Activated naive CD4-positive, alpha-beta T cell treated with anti-CD3 and anti-CD28 coated beads, Interleukin-2, amount 50 U/mL, for 72 hours (primary cell): ENCODE measurements at regions not wholly inside any gene's neighbourhood (a gene's known extent, or its start where the extent isn't known, plus 50 kb on each side); places are given as distances from the start of the nearest gene placed in this dataset.

Experiments used
- ATAC-seq, 2 donors: fragments of 150-1000 bp; cut with Tn5 transposase; 2 replicates each; pipeline ENCODE4 v1.10.0; 2021; ENCODE audit warnings: mild to moderate bottlenecking in 2 of 2, moderate library complexity in 2 of 2
- DNase-seq, 2 donors: peaks; one replicate each; pipeline ENCODE4 v3.0.0; 2021 to 2022; ENCODE audit warnings: low spot score in 2 of 2
- H3K27ac Mint-ChIP-seq, 2 donors: one replicate each; pipeline ENCODE4 v1.8.0; 2022; ENCODE audit warnings: mild to moderate bottlenecking in 2 of 2, mixed read lengths in 2 of 2
- H3K36me3 Mint-ChIP-seq, 2 donors: one replicate each; pipeline ENCODE4 v1.8.0; 2022; ENCODE audit warnings: mixed read lengths in 2 of 2
- H3K9me3 Mint-ChIP-seq, 2 donors: one replicate each; pipeline ENCODE4 v1.8.0; 2022; ENCODE audit warnings: mixed read lengths in 2 of 2

DNA sequence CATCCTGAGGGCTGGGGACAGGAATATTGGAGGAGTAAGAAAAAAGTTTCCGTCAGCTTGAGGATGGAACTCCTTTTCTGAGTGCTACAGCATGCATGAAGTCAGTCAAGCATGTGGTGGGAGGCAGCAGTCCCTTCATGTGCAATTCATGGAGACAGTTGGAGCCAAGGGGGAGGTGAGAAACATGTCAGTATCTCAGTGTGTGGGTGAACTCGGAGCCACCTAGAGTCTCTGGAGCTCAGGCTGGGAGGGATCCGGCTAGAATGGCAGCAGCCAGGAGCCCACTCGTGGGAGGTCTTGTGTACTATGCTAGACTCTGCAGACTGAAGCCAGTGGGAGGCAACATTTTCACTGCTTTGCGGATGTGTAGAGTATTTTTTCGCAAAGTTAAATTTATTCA lies 60.3 kb downstream of the AVPR1A start:
- DNase-seq: no peak
- Mint-ChIP-seq H3K27ac (no peak overlapping the region), H3K9me3 (no peaks in the 10 kb centered on the region), H3K36me3 (peaks cover 0 to 5% of the 10 kb centered on the region in 2 donors)
- no peak for ATAC-seq

DNA sequence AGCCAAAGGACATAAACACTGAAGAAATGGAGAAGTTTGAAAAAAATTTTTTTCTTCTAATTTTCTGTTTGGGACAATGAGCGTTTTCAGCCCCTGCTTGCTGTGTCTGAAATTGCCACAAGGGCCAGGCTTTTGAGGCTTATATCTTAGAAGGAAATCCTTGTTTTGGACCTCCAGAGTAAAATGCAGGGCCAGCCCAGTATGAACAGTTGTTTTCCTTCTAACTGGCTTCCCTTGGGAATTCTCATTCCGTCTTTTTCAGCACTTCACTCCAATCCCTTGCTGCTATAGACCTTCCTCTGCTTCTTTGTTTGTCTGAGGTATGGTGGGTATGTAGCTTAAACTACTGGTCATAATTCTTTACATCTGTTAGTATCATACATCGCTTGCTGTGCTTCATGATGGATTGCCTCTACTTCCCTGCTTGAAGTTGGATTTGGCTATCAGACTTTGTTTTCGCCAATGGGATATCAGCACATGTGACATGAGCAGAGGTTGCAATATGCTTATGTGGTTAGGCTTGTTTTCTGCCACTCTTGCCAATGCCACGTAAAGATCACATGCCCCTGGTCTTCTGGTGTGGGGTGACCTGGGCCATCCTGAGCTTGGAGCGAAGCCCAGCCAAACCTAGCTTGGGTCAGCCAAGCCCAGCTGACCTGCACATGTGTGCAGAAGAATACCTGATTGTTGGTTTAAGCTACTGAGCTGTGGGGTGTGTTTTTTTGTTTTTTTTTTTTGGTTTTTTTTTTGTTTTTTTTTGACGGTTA lies 64.7 kb downstream of the AVPR1A start:
- no peak for ATAC-seq
- Mint-ChIP-seq H3K27ac (no peak overlapping the region), H3K9me3 (no peaks in the 10 kb centered on the region), H3K36me3 (peaks cover 0 to 5% of the 10 kb centered on the region in 2 donors)
- DNase-seq: no peak

DNA sequence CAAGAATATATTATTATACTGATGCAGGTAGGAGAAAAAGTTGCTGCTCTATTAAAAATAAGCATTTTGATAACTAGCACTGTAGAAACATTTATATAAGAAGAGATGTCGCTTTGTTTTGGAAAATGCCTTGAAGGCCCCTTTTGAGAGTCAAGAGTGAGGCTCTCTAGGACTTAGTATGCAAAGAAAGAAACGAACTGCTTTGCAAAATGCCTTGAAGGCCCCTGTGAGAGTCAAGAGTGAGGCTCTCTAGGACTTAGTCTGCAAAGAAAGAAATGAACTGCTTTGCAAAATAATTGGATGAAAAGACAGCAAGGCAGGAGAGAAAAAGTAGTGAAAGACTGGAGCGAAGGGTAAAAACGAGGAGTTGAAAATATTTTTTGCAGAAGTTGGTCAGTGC lies 65.9 kb downstream of the AVPR1A start:
- DNase-seq (no peak), ATAC-seq (no peak)
- H3K9me3 Mint-ChIP-seq: no peaks in the 10 kb centered on the region
- peaks cover 0 to 5% of the 10 kb centered on the region in 2 donors for H3K36me3 Mint-ChIP-seq
- H3K27ac Mint-ChIP-seq: no peak overlapping the region

DNA sequence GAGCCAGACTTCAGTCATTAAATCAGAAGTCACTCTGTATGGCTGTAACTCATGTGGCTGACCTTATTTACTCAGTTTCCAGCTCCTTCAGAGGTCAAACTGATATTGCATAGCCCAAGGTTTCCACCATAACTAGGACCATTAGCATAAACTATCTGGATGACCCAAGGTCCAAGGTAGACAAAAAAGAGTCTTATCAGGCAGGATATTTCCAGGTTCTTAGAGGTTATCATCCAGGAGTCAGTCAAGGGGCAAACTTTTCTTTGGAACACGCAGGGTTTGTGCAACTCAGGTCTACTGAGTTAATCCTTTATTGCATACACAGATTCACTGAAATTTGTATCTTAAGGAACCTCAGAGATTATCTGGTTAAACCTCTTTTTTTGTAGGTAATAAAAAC lies 66.5 kb downstream of the AVPR1A start:
- no peaks in the 10 kb centered on the region for H3K9me3 Mint-ChIP-seq
- DNase-seq (no peak), ATAC-seq (no peak)
- no peak overlapping the region for H3K27ac Mint-ChIP-seq
- peaks cover 0 to 5% of the 10 kb centered on the region in 2 donors for H3K36me3 Mint-ChIP-seq

DNA sequence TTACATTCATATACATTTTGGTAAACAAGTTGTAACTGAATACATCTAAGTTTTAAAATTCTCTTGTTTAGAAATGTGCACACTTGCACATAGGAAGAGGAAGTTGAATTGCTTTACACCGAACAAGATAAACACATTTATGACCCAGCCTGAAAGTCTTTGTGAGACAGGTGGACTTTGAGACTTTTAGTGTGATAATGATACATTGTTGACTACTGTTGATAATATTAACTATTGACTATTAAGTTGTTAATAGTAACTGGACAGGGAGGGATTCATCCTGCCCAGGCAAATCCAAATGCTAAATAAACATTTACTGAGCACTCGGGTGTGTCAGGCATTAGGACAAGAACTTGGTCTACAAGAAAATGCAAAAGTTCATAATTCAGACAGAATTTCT lies 68.0 kb downstream of the AVPR1A start:
- Mint-ChIP-seq H3K9me3 (no peaks in the 10 kb centered on the region), H3K27ac (no peak overlapping the region), H3K36me3 (no peaks in the 10 kb centered on the region)
- no peak for ATAC-seq
- no peak for DNase-seq

DNA sequence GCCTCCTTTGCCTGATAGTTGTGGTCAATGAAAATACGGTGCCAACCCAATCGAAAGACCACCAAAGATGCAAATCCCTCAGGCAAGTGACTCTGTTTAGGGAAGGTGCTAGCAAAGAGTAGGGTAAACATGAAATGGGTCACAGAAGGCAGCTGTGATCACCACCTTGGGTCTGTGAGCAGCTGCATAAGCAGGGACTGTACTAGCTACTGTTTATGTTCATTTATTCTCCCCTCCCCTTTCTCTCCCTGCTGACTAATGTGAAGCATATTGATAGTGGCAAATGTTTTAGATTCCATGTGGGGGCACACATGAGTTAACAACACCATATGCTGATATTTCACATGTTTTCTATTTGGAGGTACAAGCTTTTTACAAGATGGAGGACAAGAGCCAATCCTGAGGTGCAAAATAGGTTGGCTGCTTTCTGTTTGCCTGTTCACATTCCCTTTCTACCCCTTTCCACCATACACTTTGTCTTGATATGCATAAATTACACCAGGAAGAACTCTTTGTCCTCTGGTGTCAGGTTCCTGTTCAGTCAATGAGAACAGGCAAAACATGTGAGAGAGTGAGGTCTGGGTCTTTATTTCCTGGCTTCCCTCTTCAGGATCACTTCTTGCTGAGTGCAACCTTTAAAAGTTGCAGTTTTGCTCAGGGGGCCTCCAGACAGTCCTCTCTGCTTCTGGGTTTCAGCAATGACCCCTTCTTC lies 71.1 kb downstream of the AVPR1A start:
- H3K9me3 Mint-ChIP-seq: no peaks in the 10 kb centered on the region
- no peak overlapping the region for H3K27ac Mint-ChIP-seq
- no peaks in the 10 kb centered on the region for H3K36me3 Mint-ChIP-seq
- DNase-seq: no peak
- no peak for ATAC-seq

DNA sequence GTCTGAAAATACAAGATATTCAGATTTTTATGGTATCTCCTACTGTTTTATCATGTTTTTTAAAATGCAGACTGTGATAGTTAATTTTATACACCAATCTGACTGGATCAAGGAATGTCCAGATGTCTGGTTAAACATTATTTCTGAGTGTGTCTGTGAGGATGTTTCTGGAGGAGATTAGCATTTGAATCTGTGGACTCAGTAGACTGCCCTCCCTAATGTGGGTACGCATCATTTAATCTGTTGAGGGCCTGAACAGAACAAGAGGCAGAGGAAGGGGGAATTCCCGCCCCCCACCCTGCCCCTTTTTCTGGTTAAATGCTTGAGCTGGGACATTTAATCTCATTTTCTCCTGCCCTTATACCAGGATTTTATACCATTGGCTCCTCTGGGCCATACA lies 72.1 kb downstream of the AVPR1A start:
- DNase-seq (no peak), ATAC-seq (no peak)
- H3K27ac Mint-ChIP-seq: no peak overlapping the region
- no peaks in the 10 kb centered on the region for H3K36me3 Mint-ChIP-seq
- no peaks in the 10 kb centered on the region for H3K9me3 Mint-ChIP-seq

DNA sequence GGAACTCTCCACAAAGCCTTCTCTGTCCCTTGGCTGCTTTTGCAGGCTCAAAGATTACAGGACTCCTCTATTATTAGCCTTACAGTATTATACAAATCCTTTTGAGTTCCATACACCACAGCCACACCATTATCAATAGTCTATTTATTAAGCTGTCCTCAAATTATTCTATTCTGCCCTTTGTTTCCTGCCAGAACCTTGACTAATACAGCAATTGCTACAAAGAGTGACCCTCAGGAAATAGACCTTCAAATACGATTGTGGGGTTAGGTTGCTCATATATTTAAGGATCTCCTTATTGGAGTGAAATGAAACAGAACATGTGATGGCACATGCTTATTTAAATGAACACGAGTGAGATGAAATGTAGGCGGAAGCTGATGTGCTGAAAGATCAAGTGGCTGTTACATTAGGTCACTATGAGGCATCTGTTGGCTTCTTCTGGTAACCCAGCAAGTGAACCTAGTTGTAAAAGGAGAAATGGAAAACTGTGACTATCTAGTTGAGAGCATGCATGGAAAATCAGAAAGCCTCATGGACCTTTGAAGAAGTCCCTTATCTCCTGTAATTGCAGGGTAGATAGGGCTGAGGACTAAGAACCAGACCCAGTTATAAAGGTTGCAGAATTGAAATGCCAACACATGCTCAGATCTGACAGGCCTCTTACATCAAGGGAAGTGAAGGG lies 75.5 kb downstream of the AVPR1A start:
- ATAC-seq: no peak
- DNase-seq: no peak
- H3K27ac Mint-ChIP-seq: no peak overlapping the region
- H3K9me3 Mint-ChIP-seq: no peaks in the 10 kb centered on the region
- no peaks in the 10 kb centered on the region for H3K36me3 Mint-ChIP-seq

DNA sequence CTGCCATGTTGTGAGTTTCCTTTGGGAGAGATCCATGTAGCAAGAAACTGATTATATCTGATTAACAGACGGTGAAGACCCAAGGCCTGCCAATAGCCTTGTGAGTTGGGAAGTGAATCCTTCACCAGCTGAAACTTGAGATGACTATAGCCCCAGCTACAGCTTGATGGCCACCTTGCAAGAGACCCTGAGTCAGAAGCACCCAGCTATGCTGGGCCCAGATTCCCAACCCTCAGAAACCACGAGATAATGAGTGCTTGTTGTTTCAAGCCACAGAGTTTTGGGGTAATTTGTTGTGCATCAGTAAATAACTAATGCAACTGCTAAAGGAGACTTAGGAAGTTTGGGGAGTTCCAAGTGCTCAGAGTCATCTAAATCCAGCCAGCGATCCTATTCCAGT lies 80.3 kb downstream of the AVPR1A start:
- H3K36me3 Mint-ChIP-seq: no peaks in the 10 kb centered on the region

DNA sequence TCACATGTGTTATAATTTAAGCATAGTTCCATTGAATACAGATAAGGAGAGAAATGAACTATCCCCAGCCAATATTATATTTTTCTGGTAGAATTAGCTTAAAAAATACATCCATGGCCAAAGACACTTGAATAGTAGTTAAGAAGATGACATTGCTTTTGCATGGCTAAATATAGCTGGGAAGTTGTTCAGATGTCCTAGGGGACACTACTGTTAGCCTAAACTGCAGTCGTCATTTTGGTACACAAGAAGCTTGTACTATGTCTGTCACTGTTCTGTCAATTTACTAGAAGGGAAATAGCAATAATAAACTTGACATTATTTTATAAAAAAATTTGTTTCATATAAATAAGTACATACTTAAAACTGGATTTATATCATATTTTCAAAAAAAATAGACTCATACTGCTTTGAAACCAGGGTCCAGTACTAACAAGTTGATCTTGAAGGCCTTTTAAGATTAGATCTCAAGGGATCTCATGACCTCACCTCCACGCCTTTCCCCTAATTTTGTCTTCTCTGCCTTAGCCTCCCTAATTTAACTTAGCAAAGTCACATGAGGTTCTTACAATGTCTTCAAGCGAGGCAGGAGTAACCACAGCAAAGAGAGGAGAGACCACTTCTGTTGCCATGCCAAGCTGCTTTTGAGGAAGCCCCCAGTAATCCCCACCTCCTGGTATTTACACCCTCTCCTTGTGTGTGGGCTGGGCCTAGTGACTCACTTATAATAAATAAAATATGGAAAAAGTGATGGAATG lies 81.0 kb downstream of the AVPR1A start:
- ATAC-seq (no peak), DNase-seq (no peak)
- Mint-ChIP-seq H3K36me3 (no peaks in the 10 kb centered on the region), H3K27ac (no peak overlapping the region), H3K9me3 (no peaks in the 10 kb centered on the region)

More for the DNA sequence above, 80.3 kb downstream of the AVPR1A start:
- H3K27ac Mint-ChIP-seq: no peak overlapping the region
- ATAC-seq (no peak), DNase-seq (no peak)
- H3K9me3 Mint-ChIP-seq: no peaks in the 10 kb centered on the region

DNA sequence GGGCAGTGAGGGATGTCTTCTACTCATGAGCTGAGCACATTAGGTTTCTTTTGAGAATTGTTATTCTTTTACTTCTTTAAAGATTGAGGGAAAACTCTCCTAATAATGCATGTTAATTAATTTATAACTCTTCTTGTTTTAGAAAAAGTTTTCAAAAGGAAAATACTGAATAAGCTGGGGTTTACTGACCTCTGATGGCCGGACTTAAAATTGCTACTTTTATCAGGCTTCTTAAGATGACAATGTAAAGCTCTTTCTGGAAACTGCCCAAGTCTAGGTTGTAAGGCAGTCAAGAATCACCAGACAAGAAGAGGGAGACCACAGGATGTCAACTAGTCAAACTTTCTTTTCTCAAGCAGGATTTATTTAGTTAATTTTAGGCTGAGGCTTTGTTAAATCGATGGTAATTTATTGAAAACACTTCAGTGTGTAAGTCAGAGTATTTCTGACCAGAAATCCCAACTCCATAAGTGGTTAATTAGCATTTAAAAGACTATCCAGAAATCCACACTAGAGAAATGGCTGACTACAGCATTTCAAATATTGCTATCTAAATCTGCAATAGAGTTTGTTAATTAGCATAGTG lies 82.1 kb downstream of the AVPR1A start:
- no peaks in the 10 kb centered on the region for H3K9me3 Mint-ChIP-seq
- H3K36me3 Mint-ChIP-seq: no peaks in the 10 kb centered on the region
- H3K27ac Mint-ChIP-seq: no peak overlapping the region
- no peak for ATAC-seq
- no peak for DNase-seq

DNA sequence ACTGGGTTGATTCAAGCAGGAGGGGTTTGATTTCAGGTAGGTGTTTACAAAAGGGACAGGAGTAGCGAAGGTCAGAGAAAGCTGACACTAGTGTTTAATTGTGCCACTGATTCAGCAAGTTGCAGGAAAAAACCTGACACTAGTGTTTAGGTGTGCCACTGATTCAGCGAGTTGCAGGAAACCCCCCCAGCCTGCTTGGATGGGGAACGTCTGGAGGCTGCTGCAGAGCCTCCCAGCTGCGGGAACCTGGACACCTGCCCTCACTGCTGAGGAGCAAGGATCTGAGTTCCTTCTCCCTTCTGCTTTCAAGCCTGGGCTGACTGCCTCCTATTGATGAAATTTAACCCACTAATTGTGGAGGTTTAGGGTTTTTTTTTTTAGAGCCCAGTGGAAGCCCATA lies 84.2 kb downstream of the AVPR1A start:
- no peak for DNase-seq
- Mint-ChIP-seq H3K9me3 (no peaks in the 10 kb centered on the region), H3K27ac (no peak overlapping the region), H3K36me3 (no peaks in the 10 kb centered on the region)
- ATAC-seq: no peak

DNA sequence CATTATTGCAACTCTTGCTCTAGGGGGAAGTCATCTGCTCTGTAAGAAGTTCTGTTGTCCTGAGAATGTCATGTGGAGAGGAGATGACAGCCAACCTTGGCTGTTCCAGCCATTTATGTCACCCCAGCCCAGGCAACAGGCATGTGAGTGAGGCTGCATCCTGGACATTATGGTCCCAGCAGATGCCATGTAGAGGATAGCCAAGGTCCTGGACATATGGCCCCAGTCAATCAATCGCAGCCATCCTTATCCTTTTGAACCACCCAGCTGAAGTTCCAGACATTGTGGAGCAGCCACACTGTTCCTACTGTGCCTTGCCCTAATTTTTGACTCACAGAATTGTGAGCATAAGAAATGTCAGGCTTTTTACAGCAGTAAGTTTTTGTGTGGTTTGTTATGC lies 84.9 kb downstream of the AVPR1A start:
- Mint-ChIP-seq H3K9me3 (no peaks in the 10 kb centered on the region), H3K36me3 (no peaks in the 10 kb centered on the region), H3K27ac (no peak overlapping the region)
- DNase-seq (no peak), ATAC-seq (no peak)

DNA sequence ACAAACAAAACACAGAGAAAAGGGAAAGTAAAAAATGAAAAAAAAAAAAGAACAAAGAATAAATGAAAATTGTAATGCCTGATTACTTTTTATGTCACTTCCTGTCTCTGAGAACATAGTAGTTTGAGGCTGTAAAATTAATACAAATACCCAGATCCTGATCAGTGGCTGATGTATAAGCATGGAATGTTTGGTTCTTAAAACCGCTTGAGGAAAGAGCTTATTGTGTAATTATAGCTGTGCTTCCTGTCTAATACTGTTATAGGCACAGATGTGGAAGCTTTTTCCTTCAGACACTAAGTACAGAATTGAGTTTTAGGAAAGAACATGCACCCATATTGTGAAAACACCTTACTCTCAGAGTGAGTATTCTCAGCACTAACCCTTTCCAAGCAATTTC lies 86.9 kb downstream of the AVPR1A start:
- Mint-ChIP-seq H3K9me3 (no peaks in the 10 kb centered on the region), H3K27ac (no peak overlapping the region), H3K36me3 (no peaks in the 10 kb centered on the region)
- no peak for ATAC-seq
- DNase-seq: no peak

DNA sequence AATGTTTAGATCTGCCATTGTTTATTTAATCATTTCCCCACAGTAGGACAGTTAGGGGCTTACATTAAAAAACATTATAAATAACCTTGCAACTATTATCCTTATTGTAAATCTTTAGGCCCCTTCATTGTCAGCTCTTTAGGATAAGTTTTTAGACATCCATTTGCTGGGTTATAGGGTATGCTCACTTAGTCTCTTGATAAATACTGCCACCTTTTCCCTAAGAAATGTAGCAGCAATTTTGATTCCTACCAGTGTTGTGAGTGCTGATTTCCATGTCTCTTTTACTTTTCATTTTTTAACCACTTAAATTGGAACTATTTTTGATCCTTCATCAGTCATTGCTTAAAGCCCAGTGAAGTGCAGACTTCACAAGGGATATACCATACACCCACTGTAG lies 94.4 kb downstream of the AVPR1A start:
- DNase-seq: no peak
- Mint-ChIP-seq H3K27ac (no peak overlapping the region), H3K9me3 (peaks cover 0 to 8% of the 10 kb centered on the region in 2 donors), H3K36me3 (no peaks in the 10 kb centered on the region)
- no peak for ATAC-seq

DNA sequence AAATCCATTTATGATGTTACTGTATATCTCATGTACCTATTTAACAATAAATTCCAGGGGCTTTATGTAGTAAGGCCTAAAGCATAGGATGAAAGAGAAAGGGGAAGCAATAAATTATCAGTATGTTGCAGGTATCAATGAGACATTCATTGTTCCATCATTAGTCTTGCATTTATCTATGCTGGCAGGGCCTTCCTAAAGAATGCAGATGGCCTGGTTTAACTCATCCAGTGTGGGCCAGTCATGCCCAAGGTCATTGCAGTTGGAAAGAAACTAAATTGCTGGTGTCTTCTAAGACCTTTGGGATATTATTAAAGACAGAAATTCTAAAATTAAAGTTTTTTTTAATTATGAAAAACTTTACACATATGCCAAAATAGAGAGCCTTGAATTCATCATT lies 98.3 kb downstream of the AVPR1A start:
- no peak for ATAC-seq

DNA sequence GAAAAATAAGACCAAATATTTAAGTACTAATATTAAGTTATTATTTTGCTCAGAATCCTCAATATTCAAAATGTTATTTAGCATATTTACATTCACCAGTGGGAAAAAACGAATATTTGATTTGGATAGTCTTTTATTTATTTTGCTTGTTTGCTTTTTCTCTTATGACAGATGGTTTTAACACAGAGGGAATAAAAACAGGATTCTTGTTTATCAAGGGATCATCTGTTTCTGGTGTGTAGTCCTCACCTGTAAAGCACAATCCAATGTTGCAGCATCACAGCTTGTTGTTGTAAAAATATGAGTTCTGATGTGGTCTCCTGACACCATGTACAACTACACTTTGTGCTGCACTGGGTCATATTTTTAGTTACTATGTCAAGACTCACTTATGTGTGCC lies 103.9 kb downstream of the AVPR1A start:
- Mint-ChIP-seq H3K27ac (no peak overlapping the region), H3K9me3 (no peaks in the 10 kb centered on the region), H3K36me3 (no peaks in the 10 kb centered on the region)
- no peak for DNase-seq
- no peak for ATAC-seq

More for the DNA sequence above, 98.3 kb downstream of the AVPR1A start:
- H3K27ac Mint-ChIP-seq: no peak overlapping the region
- H3K9me3 Mint-ChIP-seq: peaks cover 0 to 8% of the 10 kb centered on the region in 2 donors
- no peak for DNase-seq
- H3K36me3 Mint-ChIP-seq: no peaks in the 10 kb centered on the region
